Stimulated activated CD4-positive, alpha-beta T cell treated with anti-CD3 and anti-CD28 coated beads, TNF-alpha, amount 100 ng/mL, for 24 hours (primary cell): ENCODE measurements at regions not wholly inside any gene's neighbourhood (a gene's known extent, or its start where the extent isn't known, plus 50 kb on each side); places are given as distances from the start of the nearest gene placed in this dataset.
"Not testable (repeated sequence)": the region's sequence is repeated elsewhere in the genome, so short reads cannot be mapped to it uniquely, and the experiment has no call there.

Source experiments
- DNase-seq, 3 experiments: peaks; one replicate each; pipeline ENCODE4 v3.0.0-alpha.2; 2020; ENCODE audit warnings: low read depth in 3 of 3

DNA sequence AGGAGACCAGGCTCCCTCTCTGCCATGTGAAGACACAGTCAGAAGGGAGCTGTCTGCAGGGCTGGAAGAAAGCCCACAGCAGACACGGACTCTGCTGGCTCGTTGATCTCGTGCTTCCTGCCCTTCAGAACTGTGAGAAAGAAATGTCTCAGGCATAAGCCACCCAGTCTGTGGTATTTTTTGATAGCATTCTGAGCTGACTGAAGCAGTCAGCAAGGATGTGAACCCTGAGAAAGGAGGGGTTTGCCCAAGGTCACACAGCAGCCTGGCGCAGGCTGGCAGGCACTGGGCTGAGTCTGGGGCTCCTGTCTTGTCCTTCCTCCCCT is 255.1 kb upstream of the B3GAT1 start:
- no peak for DNase-seq

DNA sequence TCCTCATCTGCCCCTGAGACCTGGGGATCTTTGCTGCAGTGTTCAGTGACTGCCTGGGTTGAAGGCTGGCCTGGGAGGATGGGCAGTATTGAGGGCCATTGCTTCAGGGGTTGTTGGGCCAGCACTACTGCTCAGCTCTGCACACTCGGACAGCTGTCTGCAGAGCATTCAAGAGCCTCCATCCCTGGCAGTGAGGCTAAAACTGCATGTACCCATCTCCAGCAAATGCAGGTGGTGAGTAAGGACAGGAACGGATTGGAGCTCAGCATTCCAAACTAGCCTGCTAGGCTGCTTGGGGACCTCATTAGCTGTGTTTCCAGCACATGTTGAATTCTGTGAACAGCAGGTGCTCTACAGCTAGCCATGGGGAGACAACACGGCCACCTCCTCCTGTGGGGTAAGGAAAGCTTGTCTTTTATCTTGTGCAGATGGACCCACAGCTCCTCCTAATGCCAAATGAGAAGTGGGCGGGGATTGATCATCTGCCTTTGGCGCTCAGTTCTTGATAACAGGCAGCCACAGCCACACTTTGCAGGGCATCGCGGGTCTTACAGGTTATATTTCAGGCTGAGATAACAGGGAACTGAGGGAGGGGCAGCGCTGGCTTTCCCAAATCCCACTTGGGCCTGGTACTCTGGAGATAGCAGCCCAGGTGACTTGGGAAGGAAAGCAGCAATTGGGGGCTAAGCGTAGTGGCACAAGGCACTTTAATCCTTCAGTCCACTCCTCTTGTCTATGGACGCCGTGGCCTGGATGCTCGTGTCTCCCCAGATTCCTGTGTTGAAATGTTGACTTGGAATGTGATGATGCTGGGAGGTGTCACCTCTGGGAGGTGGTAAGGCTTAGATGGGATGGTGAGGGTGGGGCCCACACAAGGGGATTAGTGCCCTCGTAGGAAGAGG is 254.5 kb upstream of the B3GAT1 start:
- DNase-seq: no peak

DNA sequence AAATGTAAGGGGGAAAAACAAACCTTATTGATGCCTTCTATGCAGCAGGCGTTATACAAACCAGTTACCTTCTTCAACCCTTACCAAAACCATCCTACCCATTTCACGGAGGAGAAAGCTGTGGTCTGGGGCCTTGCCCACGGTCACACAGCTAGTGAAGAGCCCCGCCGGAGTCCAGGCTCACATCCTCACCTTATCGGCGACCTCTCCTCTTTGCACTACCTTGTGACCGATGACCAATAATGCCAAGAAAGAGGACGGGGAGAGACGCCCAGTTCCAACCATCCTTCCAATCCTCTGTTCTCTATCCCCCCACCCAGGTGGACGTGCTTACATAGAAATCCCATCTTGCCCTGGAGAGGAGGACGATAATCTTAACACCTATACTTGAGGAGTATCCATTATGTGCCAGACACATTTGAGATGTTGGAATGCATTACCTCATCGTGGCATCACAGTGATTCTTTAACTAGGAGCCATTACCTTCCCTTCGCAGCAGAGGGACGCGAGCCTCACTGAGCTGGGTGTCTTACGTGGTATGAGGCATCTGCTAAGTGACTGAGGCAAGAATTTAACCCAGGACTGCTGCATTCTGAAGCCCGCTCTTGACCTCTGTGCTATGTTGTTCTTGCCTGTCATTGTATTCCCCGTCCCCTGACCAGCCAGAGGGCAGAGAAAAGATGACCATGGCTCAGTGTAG is 253.7 kb upstream of the B3GAT1 start:
- DNase-seq: no peak

DNA sequence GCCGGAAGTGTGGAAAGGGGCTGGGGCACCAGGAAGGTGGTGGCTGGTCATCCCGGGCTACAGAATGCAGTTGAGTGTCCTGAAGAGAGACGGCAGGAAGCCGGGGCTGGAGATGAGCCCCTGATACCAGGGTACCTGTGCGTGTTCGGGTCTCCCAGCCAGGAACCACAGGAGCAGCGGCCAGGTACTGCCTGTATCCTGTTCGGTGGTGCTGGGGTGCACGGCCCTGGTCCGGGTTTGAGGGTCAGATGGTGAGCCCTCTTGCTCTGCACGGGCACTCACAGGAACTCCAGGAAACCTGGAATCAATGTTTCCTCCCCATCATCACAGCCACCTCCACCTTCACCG is 253.1 kb upstream of the B3GAT1 start:
- DNase-seq: no peak

DNA sequence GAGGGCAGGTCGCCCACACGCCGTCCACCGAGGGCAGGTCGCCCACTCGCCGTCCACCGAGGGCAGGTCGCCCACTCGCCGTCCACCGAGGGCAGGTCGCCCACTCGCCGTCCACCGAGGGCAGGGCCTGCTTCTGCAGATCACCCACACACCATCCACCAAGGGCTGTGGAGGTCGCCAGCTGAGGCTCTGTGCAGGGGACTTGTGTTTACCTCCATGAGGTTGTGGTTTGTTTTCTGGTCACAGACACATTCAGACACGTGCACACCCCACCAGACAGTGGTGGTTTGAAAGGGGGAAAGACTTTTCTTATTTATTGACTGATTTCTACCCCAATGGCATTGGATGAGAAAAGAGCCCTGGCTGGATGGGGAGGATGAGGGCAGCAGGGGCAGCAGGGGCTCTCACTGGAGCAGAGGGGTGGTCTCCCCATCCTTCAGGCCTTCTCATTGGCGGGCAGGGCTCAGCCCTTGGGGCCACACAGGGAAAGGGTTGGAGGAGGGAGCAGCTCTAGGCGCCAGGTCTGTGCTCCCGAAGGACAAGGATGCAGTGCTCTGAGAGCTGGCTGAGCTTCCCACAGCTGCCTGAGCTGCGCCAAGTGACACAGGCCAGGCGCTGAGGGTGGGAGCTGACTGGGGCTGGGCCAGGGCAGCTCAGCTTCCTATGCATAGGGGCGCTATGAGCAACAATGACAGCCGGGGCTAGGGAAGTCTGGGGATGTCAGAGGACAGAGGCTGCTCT is 252.6 kb upstream of the B3GAT1 start:
- no peak for DNase-seq

DNA sequence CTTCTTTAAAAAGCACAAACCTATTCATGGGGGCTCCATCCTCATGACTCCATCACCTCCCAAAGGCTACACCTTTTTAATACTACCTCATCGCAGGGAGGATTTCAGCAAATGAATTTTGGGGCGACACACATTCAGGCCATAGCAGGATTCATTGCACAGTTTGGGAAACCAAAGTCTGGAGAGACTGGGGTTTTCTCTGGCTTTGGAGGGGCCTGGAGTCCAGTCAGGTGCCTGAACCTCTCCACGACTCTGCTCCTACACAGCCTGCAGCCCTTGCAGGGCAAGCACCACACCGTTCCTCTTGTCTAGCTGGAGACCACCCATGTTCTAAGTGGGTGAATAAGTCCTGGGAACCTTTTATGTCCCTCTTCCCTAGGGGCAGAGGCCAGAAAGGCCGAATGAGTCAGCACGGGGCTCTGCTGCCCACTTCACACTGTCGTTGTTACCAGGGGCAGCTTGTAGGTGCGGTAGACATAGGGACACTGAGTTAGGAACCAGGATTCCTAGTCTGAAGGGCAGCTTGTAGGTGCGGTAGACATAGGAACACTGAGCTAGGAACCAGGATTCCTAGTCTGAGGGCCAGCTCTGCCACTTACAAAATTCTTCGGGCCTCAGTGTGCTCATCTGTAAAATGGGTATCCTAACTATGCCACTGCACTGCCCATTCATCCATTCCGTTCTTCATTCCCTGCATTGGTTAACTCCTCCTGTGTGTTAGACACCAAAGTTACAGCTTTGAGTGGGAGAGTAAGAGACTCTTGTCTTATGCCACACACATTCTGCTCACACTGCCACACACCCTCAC is 251.7 kb upstream of the B3GAT1 start:
- no peak for DNase-seq

DNA sequence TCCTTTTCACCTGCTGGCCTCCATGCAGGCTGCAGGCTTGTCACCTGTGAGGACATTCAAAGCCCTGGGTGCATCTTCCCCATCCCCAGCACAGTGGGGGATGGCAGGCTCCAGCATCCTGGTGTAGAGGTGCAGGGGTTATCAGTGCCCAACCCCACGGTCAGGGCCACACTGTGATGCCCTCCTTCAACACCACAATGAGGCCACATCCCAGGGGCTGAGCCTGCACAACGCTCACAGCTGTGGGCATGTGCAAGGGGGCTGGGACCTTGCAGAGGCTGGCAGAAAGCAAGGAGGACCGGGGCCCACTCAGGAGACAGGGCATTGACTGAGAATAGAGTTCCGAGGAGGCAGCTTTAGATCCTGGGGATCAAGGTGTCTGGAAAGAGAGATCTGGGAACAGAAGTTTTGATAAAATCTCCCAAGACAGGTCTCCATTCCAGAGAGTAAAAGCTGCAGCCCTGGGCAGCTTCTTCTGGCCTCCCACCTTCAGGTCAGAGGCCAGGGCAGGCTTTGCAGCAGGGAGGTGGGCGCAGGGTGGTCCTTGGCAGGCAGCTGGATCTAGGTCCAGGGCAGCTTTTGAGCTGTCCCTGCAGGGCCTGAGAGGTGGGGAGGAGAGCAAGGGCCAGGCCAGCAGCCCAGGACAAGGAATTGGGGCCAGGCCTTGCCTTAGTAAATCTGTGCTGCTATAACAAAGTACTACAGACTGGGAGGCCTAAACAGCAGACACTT is 250.8 kb upstream of the B3GAT1 start:
- DNase-seq: no peak

DNA sequence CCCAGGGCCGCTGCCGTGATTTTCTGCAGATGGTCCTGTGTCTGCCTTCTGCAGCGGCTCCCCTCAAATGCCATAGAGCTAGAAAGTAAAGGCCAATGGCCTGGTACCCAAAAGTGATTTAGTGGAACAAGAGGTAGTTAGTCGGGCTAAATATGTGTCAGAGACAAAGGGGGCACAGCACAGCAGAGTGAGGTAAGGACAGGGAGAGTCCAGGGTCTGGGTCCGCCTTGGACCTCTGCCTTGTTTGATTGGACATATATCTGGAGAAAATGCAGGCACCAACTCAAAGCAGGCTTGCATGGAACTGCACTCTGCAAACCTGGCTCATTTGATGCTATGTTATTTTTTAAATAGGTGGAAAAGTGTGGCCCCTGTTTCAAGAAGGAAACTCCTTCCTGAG is 249.6 kb upstream of the B3GAT1 start:
- no peak for DNase-seq

DNA sequence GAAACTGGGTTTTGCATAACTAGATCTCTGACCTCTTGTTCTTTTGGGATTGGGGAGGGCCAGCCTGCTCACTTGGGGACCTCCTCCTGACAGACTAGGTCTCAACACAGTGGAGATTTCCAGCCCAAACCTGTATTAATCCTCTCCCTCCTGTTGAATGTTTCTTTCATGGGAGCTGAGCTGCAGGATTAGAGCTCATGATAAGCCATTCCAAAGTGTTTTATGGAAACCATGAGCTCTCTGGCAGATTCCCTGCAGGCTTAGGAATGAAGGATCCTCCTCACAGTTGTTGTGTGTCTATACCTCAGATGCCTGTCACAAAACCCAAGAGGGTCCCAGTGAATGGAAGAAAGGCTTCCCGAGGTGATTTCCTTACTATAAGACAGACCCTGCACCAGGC is 248.4 kb upstream of the B3GAT1 start:
- no peak for DNase-seq

DNA sequence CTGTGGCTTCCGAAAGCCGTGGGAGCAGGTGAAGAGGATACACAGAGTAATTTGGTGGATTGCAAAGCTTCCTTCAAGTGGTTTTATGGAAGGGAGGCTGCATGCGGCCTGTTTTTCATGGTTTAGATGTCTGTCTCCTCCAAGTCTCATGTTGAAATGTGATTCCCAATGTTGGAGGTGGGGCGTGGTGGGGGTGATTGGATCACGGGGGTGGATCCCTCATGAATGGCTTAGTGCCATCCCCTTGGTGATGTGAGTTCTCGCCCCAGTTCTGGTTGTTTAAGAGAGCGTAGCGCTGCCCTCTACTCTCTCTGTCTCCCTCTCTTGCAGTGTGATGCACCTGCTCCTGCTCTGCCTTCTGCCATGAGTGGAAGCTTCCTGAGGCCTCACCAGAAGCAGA is 247.8 kb upstream of the B3GAT1 start:
- DNase-seq: no peak

DNA sequence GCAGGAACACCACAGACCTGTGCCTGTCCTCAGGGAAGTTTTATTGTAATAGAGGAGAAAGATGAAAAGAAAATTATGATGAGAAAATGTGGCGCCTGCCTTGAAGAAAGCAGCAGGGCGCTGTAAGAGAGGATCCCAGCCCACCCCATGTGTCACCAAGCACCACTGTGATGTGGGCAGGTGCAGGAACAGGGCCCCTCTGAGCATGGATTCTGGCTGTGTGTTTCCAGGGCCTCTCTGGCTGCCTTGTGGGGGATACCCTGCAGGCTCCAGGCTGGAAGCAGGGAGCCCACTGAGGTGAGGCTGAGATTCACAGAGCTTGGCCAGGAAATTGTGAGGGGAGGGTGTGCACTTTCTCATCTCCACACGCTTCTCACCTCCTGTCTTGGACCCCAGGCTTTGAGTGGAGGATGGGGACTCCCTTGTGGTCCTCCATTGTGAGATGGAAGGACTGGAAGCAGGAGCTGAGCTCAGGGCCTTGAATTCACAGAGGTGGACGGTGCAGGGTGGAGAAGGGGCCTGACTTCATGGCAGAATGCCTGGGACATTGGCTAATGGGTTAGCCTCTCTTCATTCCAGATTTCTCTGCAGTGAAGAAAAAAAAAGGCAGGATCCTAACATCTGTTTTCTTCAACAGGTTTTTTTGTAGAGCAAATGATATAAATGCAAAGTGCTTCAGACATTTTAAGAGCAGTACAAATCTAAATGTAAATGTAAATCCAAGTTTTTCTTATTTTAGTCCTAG is 246.6 kb upstream of the B3GAT1 start:
- DNase-seq: no peak

DNA sequence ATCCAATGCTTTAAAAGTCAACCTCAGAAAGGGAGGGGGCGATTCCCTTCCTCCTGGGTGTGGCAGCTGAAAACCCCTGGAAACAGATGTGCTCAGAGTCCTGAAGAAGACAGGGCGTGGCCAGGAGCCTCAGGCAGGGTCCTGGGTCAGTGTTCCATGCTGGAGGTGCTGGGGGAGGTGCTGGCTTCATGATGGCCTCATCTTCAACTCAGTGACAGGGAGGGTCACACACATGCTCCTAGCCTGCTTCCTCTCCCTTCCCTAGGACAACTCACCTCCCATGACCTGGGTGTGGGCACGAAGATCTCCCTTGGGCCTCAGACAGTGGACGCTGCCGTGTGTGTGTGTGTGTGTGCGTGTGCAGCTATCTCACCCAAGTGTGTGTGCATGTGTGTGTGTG is 245.6 kb upstream of the B3GAT1 start:
- no peak for DNase-seq

DNA sequence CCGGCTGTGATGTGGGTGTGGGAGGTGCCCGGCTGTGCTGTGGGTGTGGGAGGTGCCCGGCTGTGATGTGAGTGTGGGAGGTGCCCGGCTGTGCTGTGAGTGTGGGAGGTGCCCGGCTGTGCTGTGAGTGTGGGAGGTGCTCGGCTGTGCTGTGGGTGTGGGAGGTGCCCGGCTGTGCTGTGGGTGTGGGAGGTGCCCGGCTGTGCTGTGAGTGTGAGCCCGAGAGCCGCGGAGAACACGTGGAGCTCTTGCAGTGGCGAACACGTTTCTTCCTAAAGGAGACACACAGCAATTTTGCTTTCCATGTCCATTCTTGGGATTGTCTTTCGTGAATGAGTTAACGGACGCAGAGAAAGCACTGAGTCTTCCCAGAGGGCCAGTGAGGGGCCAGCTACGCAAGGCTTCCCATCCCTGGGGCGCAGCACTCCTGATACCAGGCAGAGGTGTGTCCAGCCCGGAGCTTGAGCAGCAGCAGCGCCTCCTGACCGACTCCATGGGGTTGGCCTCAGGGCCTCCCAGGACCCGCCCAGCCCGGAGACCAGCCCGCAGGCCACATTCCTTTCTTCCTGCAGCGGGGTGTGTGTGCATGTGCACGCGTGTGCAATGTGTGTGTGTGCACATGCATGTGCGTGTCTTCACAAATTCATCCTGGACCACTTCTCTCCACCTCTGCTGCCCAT is 245.0 kb upstream of the B3GAT1 start:
- DNase-seq: no peak

DNA sequence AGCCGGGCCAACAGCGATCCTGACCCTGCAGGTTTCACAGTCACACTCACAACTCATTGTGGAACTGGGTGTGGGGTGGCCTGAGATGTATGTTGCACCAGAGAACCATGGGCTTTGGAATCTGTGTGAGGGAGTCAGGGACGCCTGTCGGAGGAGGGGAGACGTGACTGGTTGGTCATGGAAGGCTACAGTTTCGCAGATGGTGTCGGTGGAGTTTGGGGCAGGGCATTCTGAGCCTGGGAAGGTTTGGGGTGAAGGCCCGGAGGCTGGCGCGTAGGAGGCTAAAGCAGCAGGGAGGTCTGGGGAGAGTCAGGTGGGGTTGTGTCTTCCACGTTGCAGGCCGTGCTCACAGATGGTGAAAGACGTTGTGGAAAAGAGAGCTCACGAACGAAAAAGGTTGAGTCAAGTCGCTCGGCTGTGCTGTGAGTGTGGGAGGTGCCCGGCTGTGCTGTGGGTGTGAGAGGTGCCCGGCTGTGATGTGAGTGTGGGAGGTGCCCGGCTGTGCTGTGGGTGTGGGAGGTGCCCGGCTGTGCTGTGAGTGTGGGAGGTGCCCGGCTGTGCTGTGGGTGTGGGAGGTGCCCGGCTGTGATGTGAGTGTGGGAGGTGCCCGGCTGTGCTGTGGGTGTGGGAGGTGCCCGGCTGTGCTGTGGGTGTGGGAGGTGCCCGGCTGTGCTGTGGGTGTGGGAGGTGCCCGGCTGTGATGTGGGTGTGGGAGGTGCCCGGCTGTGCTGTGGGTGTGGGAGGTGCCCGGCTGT is 244.2 kb upstream of the B3GAT1 start:
- not testable (repeated sequence) for DNase-seq

DNA sequence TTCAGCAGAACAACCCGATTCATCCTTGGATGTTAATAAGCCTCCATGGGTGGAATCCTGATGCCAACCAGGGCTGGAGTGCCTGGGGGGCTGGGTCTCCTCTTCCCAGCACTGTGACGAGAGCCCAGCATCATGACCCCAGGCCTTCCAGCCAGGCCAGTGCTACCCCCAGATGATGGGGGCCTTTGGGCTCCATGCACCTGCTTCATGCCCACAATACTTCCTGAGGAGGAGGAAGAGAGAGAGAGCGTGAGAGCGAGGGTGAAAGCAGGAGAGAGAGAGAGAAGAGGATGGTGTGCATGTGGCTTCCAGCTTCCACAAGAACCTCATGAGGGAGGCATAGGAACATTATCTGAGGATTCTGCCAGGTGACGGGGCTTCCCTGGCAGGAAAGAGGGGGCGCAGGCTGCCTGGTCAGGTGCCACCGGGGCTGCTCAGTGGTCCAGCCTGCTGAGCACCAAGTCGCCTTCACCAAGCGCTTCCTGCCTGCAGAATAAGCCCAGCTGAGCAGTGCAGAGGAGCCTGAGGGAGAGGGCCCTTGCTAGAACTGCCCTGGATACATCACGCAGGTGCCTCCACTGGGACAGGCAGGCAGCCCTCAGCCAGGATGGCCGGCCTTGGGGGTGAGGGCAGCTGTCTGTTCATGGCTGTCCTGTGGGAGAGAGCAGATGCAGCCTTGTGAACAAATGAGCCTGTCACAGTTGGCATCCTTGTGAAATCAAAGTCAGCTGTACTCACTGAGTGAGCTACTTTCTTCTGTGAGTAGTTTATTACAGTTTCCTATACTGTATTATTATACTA is 243.3 kb upstream of the B3GAT1 start:
- DNase-seq: no peak

DNA sequence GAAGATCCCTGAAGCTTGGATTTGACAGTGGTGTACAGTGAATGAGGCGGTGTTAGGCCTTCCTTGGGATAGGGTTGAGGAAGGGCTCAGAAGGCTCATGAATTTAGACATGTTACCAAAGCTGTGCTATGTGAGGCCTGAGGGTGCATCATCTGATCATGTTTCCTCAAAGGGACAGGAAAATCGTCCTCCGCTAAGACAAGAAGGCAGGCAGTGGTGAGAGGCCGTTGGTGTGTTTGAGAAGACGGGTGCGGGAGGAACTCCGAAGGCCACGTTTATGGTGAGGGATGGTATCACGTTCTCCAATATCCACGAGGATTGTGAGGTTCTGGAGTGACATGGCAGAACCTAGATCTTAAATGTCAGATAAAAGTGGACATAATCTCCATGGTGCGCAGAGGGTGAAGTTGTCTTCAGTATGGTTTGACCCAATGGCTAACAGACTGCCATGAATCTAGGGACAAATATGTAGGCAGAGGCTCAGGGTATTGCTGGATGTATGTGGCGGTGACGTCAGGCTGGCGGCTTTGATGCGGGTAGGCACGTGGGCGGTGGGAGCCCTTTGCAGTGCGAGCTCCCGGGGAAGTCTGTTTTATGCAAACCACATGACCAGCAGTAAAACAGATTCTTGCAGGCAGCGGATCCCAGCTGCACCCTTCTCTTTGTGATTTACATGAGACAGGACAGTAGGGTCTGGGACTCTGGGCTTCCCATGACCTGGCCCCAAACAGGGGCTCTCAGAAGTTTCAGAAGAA is 242.3 kb upstream of the B3GAT1 start:
- DNase-seq: peak in 1 of 3 experiments; percentile 45

DNA sequence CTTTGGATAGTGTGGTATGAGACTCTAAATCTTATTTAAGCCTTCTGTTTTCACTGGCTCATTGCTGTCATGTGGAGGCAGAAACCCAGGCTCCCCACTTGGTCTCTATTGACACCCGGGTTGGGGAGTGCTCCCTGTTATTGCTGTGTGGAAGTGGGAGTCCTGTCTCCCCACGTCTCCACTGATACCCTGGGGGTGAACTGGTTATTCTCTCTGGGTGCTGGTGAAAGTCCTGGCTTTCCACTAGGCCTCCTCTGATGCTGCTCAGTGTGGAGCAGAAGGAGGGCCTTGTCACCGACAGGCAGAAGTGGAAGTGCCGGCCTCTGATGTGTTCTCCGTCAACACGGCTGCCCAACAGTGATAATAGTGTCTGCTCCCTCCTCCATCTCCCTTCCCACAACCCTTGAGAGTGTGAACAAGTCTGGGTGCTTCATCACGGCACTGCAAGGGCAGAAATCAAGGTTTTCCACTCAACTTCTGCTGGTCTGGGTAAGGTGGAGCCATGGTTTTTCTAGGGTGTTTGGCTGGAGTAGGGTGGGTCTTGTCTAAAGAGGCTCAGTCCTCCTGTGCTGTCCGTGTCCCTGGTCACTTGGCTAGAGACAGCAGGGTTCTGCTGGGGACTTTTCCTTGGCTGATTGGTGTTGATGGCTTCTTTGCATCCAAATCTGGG is 240.7 kb upstream of the B3GAT1 start:
- no peak for DNase-seq
